Adrenal gland (tissue), 9 donors: ENCODE measurements at regions not wholly inside any gene's neighbourhood (a gene's known extent, or its start where the extent isn't known, plus 50 kb on each side); places are given as distances from the start of the nearest gene placed in this dataset.

Source experiments
- DNase-seq, 7 donors: peaks; one replicate each; pipeline ENCODE4 v3.0.0-alpha.2; 2019 to 2020
- H3K27ac ChIP-seq, 5 donors: fragments of 200-600 bp; sonication (generic) in 4 of 5; 1 replicate in 3 of 5; 2 replicates in 2 of 5; pipeline versions ENCODE4 v1.5.1 to v1.8.0; 2016 to 2020; ENCODE audit warnings: mild to moderate bottlenecking in 1 of 5
- H3K27me3 ChIP-seq: fragments of 200-600 bp; 2 replicates; pipeline ENCODE4 v1.8.0; 2021
- H3K36me3 ChIP-seq, 2 donors: fragments of 200-600 bp; replicated peaks in 1 of 2; 1 replicate in 1 of 2; 2 replicates in 1 of 2; pipeline versions ENCODE4 v1.5.1 to v1.8.0; 2018 to 2022
- H3K4me1 ChIP-seq, 2 donors: fragments of 200-600 bp; replicated peaks in 1 of 2; 1 replicate in 1 of 2; 2 replicates in 1 of 2; pipeline versions ENCODE4 v1.5.1 to v1.8.0; 2018 to 2021
- H3K4me3 ChIP-seq, 4 donors: fragments of 200-600 bp; sonication (generic) in 3 of 4; one replicate each; pipeline ENCODE4 v1.5.1; 2016 to 2018
- H3K9me3 ChIP-seq, 3 donors: fragments of 200-600 bp; sonication (generic) in 1 of 3; replicated peaks in 1 of 3; 1 replicate in 2 of 3; 2 replicates in 1 of 3; pipeline versions ENCODE4 v1.5.1 to v1.8.0; 2016 to 2021
- POLR2A ChIP-seq, 2 donors: fragments of 450-650 bp; IDR thresholded peaks; one replicate each; pipeline ENCODE4 v1.6.1; 2017; ENCODE audit warnings: antibody characterized with exemption in 2 of 2, mild to moderate bottlenecking in 2 of 2, moderate library complexity in 1 of 2
- WGBS, 4 donors: extraction: QIAGEN DNeasy Blood & Tissue Kit in 2 of 4; methylation state at CpG; one replicate each; pipeline versions ENCODE4 v1.1.5 to v1.1.7; 2013 to 2017; 5-methylcytosine and 5-hydroxymethylcytosine counted together
- intact Hi-C, 2 donors: fragments of 100-400 bp; cut with DNase I; formaldehyde crosslinking; loops; one replicate each; pipeline versions ENCODE4 v1.14.1 to v1.15.0; 2022 to 2023
- TF ChIP-seq, protein P1 (sequence below), 6 experiments: fragments of 450-650 bp in 4 of 6; fragments of 200-600 bp in 2 of 6; sonication (generic) in 1 of 6; IDR thresholded peaks; 1 replicate in 5 of 6; 2 replicates in 1 of 6; pipeline versions ENCODE4 v1.5.1 to v1.8.0; 2016 to 2021; ENCODE audit warnings: antibody characterized with exemption in 6 of 6, mild to moderate bottlenecking in 2 of 6, moderate library complexity in 1 of 6
- donor health status: healthy with polysubstance abuse.
- donor health status: Bipolar disorder and iron deficiency.
- donor health status: DM: yes; HTN: yes; CAD: no.
- donor health status: DM: no; HTN: no; CAD: no.
- donor health status: DM: no; HTN: no; CAD: no.

DNA sequence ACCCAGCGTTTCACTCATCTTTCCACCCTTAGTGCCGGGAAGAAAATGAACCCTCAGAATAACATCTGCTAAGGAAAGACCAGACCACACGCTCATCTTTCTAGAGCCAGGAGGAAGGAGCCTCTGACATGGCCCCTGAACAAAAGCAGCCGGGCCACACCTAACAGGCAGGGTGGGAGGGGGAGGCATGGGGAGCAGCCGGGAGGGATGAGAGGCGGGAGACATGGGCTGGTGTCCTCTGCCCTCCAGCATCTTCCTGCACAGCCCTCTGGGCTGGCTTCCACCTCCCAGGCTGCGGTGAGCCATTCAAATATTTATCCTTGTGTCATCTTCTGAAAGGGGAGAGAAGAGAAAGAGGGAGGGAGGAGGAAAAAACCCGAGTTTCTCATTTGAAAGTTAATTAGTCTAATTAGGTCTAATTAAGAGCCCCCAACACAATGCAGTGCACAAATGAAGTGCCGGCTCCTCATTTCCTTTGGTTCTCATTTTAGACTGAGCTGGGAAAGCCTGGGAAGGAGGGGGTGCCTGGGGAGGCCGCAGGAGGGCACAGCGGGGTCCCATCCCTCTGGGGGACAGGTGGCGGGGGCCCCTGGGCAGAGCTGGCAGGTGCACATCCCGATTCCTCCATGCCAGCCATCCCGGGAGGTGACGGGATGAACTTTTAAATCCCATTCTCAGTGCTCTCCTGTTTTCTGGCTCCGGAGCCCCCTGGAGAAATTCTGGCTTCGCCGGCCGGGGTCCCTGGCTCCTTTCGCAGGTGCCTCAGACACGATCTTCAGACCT lies 90.5 kb downstream of the ENGASE start:
- H3K9me3 ChIP-seq = no peaks in the 10 kb centered on the region
- H3K27ac ChIP-seq = no peak overlapping the region
- DNase-seq = no peak
- intact Hi-C loops = no loop called here
- WGBS, 4 donors = 47 to 59% (median 54%) methylated on average over 16 to 21 of the region's 21 CpGs
- TF ChIP-seq POLR2A (IDR thresholded peaks at IDR 0.05) = no peak
- TF ChIP-seq, protein P1, sequence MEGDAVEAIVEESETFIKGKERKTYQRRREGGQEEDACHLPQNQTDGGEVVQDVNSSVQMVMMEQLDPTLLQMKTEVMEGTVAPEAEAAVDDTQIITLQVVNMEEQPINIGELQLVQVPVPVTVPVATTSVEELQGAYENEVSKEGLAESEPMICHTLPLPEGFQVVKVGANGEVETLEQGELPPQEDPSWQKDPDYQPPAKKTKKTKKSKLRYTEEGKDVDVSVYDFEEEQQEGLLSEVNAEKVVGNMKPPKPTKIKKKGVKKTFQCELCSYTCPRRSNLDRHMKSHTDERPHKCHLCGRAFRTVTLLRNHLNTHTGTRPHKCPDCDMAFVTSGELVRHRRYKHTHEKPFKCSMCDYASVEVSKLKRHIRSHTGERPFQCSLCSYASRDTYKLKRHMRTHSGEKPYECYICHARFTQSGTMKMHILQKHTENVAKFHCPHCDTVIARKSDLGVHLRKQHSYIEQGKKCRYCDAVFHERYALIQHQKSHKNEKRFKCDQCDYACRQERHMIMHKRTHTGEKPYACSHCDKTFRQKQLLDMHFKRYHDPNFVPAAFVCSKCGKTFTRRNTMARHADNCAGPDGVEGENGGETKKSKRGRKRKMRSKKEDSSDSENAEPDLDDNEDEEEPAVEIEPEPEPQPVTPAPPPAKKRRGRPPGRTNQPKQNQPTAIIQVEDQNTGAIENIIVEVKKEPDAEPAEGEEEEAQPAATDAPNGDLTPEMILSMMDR (IDR thresholded peaks at IDR 0.05) = no peak
- H3K4me3 ChIP-seq = no peak overlapping the region
- H3K27me3 ChIP-seq = peaks cover 22% of the 10 kb centered on the region
- H3K36me3 ChIP-seq = no peaks in the 10 kb centered on the region
- H3K4me1 ChIP-seq = no peaks in the 10 kb centered on the region

DNA sequence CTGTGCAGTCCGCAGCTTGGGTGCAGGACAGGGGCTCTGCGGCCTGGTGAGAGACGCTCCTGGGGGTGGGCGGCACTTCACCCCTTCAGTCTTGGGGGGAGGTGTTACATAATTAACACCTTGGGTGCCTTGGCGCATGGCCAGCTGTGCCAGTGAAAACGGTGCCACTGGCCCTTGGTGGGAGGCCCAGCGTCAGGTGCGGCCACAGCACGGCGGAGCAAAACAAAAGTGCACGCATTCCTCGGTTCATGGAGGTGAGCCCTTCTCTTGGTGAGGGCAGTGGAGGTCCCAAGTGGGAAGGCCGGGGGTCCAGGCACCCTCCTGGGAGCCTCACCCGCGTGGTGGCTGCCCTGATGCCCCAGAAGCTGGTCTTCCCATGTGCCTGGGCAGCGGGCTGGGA lies 89.8 kb downstream of the ENGASE start:
- H3K4me1 ChIP-seq = no peaks in the 10 kb centered on the region
- intact Hi-C loops = no loop called here

DNA sequence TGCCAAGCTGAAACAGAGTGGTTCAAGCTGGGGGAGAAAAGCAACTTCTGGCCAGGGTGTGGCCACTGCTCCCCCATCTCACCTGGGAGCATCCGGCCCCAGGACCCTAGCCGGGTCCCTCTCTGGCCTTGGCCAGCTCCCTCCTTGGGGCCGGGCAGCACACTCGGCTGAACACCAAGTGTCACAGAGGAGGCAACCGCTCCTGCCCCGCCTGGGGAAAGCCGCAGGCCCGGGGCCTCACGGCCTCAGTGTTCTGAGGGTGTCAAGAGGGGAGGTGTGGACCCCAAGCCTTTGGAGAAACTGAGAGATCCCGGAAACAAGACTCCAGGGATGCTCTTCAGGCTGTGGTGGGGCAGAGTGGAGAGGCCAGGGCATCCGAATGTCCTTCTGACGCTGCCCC lies 88.4 kb downstream of the ENGASE start:
- Histone ChIP-seq H3K4me1 (no peaks in the 10 kb centered on the region), H3K36me3 (no peaks in the 10 kb centered on the region), H3K9me3 (no peaks in the 10 kb centered on the region), H3K27ac (no peak overlapping the region), H3K4me3 (no peak overlapping the region), H3K27me3 (peaks cover 24% of the 10 kb centered on the region)
- intact Hi-C loops = no loop called here
- no peak for DNase-seq
- WGBS, 4 donors = 59 to 84% (median 70%) methylated on average over 8 to 12 of the region's 12 CpGs
- TF ChIP-seq, protein P1 (IDR thresholded peaks at IDR 0.05) = no peak
- no peak for TF ChIP-seq POLR2A (IDR thresholded peaks at IDR 0.05)

More for the DNA sequence above, 89.8 kb downstream of the ENGASE start:
- 69 to 92% (median 79%) methylated on average over 8 to 16 of the region's 16 CpGs for WGBS, 4 donors
- no peak for DNase-seq
- H3K9me3 ChIP-seq = no peaks in the 10 kb centered on the region
- no peak overlapping the region for H3K4me3 ChIP-seq
- H3K36me3 ChIP-seq = no peaks in the 10 kb centered on the region
- TF ChIP-seq, protein P1 (IDR thresholded peaks at IDR 0.05) = no peak
- TF ChIP-seq POLR2A (IDR thresholded peaks at IDR 0.05) = no peak
- H3K27ac ChIP-seq = no peak overlapping the region
- H3K27me3 ChIP-seq = peaks cover 24% of the 10 kb centered on the region

DNA sequence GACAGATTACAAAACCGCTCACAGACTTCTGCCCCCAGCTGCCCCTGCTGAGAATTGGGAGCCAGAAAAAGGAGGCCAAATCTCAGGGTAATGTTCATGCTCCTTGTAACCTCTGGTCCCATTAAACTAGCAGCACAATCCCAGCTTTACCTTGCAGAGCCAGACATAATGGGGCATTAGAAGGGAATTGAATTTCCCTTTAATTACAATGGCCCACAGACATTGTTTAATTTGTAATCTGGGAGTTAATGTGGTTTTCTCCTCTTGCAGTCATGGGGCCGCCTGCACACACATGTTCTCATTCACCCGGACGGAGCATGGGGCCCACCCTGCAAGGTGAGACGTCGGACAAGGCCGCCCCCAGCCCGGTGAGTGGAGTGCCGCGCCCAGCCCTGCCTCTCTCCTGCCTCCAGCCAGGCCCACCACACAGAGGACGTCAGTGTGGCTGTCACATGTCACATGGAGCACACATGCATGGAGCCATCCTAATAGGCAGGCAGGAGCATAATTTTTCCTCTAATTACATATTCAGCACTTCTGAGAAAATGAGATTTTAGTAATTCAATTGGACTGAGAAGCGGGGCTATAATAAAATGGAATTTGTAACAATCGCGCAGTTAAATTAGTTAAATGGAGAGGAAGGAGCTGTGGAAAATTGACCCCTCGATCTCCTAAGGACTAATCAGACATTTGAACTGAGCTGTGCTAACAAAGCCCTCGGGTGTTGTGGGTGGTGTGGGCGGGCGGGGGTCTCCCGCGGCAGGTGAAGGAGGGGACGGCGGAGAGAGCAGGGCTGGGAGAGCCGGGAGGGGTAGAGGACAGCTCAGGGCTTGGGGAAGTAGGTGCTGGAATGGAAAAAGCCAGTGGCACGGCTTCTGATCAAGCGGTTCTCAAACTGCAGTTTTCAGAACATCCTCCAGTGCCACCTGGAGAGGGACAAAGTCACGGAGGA lies 87.7 kb downstream of the ENGASE start:
- Histone ChIP-seq H3K27me3 (peaks cover 20% of the 10 kb centered on the region), H3K4me3 (no peak overlapping the region), H3K4me1 (no peaks in the 10 kb centered on the region), H3K9me3 (no peaks in the 10 kb centered on the region), H3K27ac (no peak overlapping the region), H3K36me3 (no peaks in the 10 kb centered on the region)
- TF ChIP-seq, protein P1 (IDR thresholded peaks at IDR 0.05) = no peak
- no peak for TF ChIP-seq POLR2A (IDR thresholded peaks at IDR 0.05)
- intact Hi-C loops = no loop called here
- 61 to 70% (median 69%) methylated on average over 24 to 26 of the region's 26 CpGs for WGBS, 4 donors
- DNase-seq = peak in 1 of 7 donors; percentile 53
